Left ventricle myocardium inferior (tissue), 1 donor: ENCODE measurements at regions not wholly inside any gene's neighbourhood (a gene's known extent, or its start where the extent isn't known, plus 50 kb on each side); places are given as distances from the start of the nearest gene placed in this dataset.

ENCODE experiments used
- DNase-seq: peaks from one replicate; pipeline ENCODE4 v3.0.0-alpha.2; 2020
- H3K27ac ChIP-seq: fragments of 200-600 bp; replicated peaks from 2 replicates; pipeline ENCODE4 v1.8.0; 2021
- H3K27me3 ChIP-seq: fragments of 200-600 bp; 2 replicates; pipeline ENCODE4 v1.8.0; 2021; ENCODE audit warnings: low read depth
- H3K36me3 ChIP-seq: fragments of 200-600 bp; 2 replicates; pipeline ENCODE4 v1.8.0; 2021
- H3K4me1 ChIP-seq: fragments of 200-600 bp; 2 replicates; pipeline ENCODE4 v1.8.0; 2021
- H3K4me3 ChIP-seq: fragments of 200-600 bp; 2 replicates; pipeline ENCODE4 v1.8.0; 2021; ENCODE audit warnings: mild to moderate bottlenecking, moderate library complexity
- H3K9me3 ChIP-seq: fragments of 200-600 bp; replicated peaks from 2 replicates; pipeline ENCODE4 v1.8.0; 2021
- intact Hi-C: fragments of 100-400 bp; cut with micrococcal nuclease; formaldehyde crosslinking; loops from one replicate; pipeline ENCODE4 v1.11.0; 2022
- TF ChIP-seq, protein P1 (sequence below): fragments of 200-600 bp; IDR thresholded peaks from 2 replicates; pipeline ENCODE4 v1.8.0; 2021; ENCODE audit warnings: antibody characterized with exemption, mild to moderate bottlenecking, borderline replicate concordance
- donor health status: DM: no; HTN: yes; CAD: no; lungs with severe emphysema.

- TF ChIP-seq, protein P1, sequence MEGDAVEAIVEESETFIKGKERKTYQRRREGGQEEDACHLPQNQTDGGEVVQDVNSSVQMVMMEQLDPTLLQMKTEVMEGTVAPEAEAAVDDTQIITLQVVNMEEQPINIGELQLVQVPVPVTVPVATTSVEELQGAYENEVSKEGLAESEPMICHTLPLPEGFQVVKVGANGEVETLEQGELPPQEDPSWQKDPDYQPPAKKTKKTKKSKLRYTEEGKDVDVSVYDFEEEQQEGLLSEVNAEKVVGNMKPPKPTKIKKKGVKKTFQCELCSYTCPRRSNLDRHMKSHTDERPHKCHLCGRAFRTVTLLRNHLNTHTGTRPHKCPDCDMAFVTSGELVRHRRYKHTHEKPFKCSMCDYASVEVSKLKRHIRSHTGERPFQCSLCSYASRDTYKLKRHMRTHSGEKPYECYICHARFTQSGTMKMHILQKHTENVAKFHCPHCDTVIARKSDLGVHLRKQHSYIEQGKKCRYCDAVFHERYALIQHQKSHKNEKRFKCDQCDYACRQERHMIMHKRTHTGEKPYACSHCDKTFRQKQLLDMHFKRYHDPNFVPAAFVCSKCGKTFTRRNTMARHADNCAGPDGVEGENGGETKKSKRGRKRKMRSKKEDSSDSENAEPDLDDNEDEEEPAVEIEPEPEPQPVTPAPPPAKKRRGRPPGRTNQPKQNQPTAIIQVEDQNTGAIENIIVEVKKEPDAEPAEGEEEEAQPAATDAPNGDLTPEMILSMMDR = no peak
- no peak for DNase-seq
- Histone ChIP-seq H3K27ac (no peak overlapping the region), H3K36me3 (no peaks in the 10 kb centered on the region), H3K9me3 (no peaks in the 10 kb centered on the region), H3K4me1 (no peaks in the 10 kb centered on the region), H3K4me3 (no peak overlapping the region), H3K27me3 (peaks cover 5% of the 10 kb centered on the region)
- intact Hi-C loops = no loop called here
Observed at GRCh38 chr7:54701982-54702381, 57.0 kb downstream of the SEC61G start.

GRCh38 chr7:54699715-54700114 is 59.3 kb downstream of the SEC61G start:
- H3K27ac ChIP-seq = no peak overlapping the region
- no peak for DNase-seq

DNA sequence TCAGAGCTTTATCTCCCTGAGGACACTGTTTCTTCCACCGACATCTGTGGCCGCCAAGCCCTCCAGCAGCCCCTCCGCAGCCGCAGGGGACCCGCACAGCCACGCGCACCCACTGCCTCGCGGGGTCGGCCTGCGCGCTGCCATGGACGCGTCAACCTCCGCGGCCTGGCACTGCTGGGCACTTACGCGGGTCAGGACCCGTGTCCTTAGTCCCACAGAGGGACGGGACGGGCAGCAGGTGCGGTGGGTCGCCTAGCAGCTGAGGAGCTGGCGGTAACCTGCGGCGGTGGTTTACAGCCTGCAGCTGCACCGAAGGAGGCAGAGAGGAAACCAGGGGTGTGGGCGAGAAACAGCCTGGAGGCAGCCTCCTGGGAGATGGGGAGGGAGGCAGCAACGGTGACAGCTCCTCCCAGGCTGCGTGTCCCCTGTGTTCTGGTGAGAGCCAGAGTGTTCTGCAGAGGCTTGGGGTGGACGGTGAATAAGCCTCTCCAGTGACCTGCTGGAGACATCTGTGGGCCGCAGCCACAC is 61.3 kb downstream of the SEC61G start:
- TF ChIP-seq, protein P1 = no peak
- Histone ChIP-seq H3K9me3 (no peaks in the 10 kb centered on the region), H3K4me3 (no peak overlapping the region), H3K27ac (no peak overlapping the region), H3K36me3 (no peaks in the 10 kb centered on the region), H3K4me1 (no peaks in the 10 kb centered on the region), H3K27me3 (peaks cover 5% of the 10 kb centered on the region)
- intact Hi-C loops = no loop called here
- DNase-seq = no peak

More at GRCh38 chr7:54699715-54700114, 59.3 kb downstream of the SEC61G start:
- H3K9me3 ChIP-seq = no peaks in the 10 kb centered on the region
- H3K27me3 ChIP-seq = peaks cover 5% of the 10 kb centered on the region
- H3K4me1 ChIP-seq = no peaks in the 10 kb centered on the region
- intact Hi-C loops = no loop called here
- TF ChIP-seq, protein P1 = no peak
- H3K36me3 ChIP-seq = no peaks in the 10 kb centered on the region
- H3K4me3 ChIP-seq = no peak overlapping the region

DNA sequence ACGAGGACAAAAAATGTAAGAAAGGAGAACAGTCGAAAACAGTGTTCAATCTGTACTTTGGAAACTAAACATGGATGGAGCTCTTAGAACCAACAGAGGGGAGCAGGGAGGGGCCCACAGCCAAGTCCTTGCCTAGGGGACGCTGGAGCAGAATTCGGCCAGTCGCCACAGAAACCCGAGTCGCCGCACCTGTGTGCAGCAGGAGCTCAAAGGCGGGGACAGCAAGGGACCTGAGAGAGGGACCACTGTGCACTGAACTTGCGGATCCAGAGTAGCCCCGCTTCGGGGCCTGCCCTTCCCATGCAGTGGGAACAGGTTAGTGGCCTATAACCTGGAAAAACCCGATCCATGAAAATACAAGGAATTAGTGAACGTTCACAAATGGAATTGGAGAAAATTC is 68.1 kb downstream of the SEC61G start:
- Histone ChIP-seq H3K27ac (no peak overlapping the region), H3K9me3 (no peaks in the 10 kb centered on the region), H3K27me3 (no peaks in the 10 kb centered on the region), H3K4me1 (no peaks in the 10 kb centered on the region), H3K36me3 (no peaks in the 10 kb centered on the region), H3K4me3 (no peak overlapping the region)
- no peak for DNase-seq
- TF ChIP-seq, protein P1 = no peak
- intact Hi-C loops = no loop called here

GRCh38 chr7:54690050-54690443 is 69.0 kb downstream of the SEC61G start:
- TF ChIP-seq, protein P1 = no peak

More at GRCh38 chr7:54690050-54690443, 69.0 kb downstream of the SEC61G start:
- intact Hi-C loops = no loop called here
- no peak for DNase-seq
- Histone ChIP-seq H3K9me3 (no peaks in the 10 kb centered on the region), H3K4me3 (no peak overlapping the region), H3K27ac (no peak overlapping the region), H3K36me3 (no peaks in the 10 kb centered on the region), H3K27me3 (no peaks in the 10 kb centered on the region), H3K4me1 (no peaks in the 10 kb centered on the region)
